ENCODE measurements at regions not wholly inside any gene's neighbourhood (a gene's known extent, or its start where the extent isn't known, plus 50 kb on each side); places are given as distances from the start of the nearest gene placed in this dataset.

GRCh38 chr2:136376798-136377211, 258.9 kb upstream of the CXCR4 start:
- no peak overlapping the region for H2BK12ac ChIP-seq (ENCODE audit: insufficient read length, low read depth, low read length)
- no peak overlapping the region for H4K5ac ChIP-seq (ENCODE audit: insufficient read length, low read depth, low read length)
- WGBS (ENCODE audit: extremely low coverage, insufficient read length, low lambda C conversion rate), result no CpG with 5 or more reads among the region's 6 CpGs
- H3K56ac ChIP-seq (ENCODE audit: insufficient read length, low read depth, low read length), result no peak overlapping the region
- no peaks in the 10 kb centered on the region for H3K79me1 ChIP-seq (ENCODE audit: insufficient read depth, low read depth, low read length, poor library complexity, severe bottlenecking)
- no peak overlapping the region for H3K27ac ChIP-seq (ENCODE audit: insufficient read length, low read depth, low read length)
- H3K27me3 ChIP-seq (ENCODE audit: insufficient read depth, low read length), result no peaks in the 10 kb centered on the region
- Mint-ChIP-seq H3K4me3 (no peak overlapping the region), H3K9me3 (no peaks in the 10 kb centered on the region; a peak in 1 of 5 replicates), H3K36me3 (ENCODE audit: insufficient read depth in 1 of 3, low read depth in 3 of 3) (no peaks in the 10 kb centered on the region), H3K27ac (peak overlapping the region in 1 of 3 experiments; percentile 46; a peak in 2 of 7 replicates), H3K4me1 (peaks cover 0 to 8% of the 10 kb centered on the region in 2 experiments; a peak in 2 of 4 replicates), H3K27me3 (ENCODE audit: low read depth) (peaks cover 3% of the 10 kb centered on the region)
- no peak overlapping the region for H3K4ac ChIP-seq (ENCODE audit: low read depth, low read length)
- no peak overlapping the region for H2BK120ac ChIP-seq (ENCODE audit: low read depth, low read length, poor library complexity, severe bottlenecking)
- no peak overlapping the region for H3K14ac ChIP-seq (ENCODE audit: insufficient read depth, low read length)
- H2BK5ac ChIP-seq (ENCODE audit: insufficient read length, low read length), result no peak overlapping the region
- H3K9ac ChIP-seq (ENCODE audit: extremely low read depth, insufficient read length, low read length), result no peak overlapping the region
- TF ChIP-seq CTCF (conservative IDR thresholded peaks at IDR 0.05), result no peak
- H4K20me1 ChIP-seq (ENCODE audit: control insufficient read depth, insufficient read depth, insufficient read length), result no peaks in the 10 kb centered on the region
- H3K23me2 ChIP-seq (ENCODE audit: insufficient read length, low read depth, low read length, poor library complexity, severe bottlenecking), result no peaks in the 10 kb centered on the region
- no peak overlapping the region for H2BK15ac ChIP-seq (ENCODE audit: low read depth, low read length)
- no peak overlapping the region for H2BK20ac ChIP-seq (ENCODE audit: low read depth, low read length, poor library complexity, severe bottlenecking)
- H3K4me1 ChIP-seq (ENCODE audit: insufficient read depth, low read length), result no peaks in the 10 kb centered on the region
- no peak overlapping the region for H2AFZ ChIP-seq (ENCODE audit: low read length)
- H3K23ac ChIP-seq (ENCODE audit: insufficient read length, low read depth, low read length), result no peak overlapping the region
- no peaks in the 10 kb centered on the region for H3K79me2 ChIP-seq (ENCODE audit: insufficient read depth, low read length)
- H3K18ac ChIP-seq (ENCODE audit: insufficient read length, low read depth, low read length), result no peak overlapping the region
- DNase-seq, result peak; percentile 8
- H4K8ac ChIP-seq (replicated peaks; ENCODE audit: insufficient read length, low read depth, low read length), result no peak overlapping the region
- no peak overlapping the region for H3T11ph ChIP-seq (ENCODE audit: low read length)
- H3K4me2 ChIP-seq (ENCODE audit: insufficient read depth, insufficient read length, low read length), result no peak overlapping the region
- no peaks in the 10 kb centered on the region for H3K9me3 ChIP-seq (ENCODE audit: control insufficient read depth, low read depth, low read length)
- H2AK5ac ChIP-seq (ENCODE audit: insufficient read length, low read length), result no peak overlapping the region
- H4K91ac ChIP-seq (ENCODE audit: insufficient read length, low read depth, low read length), result no peak overlapping the region
